HG02798 (cell line): ENCODE measurements at regions not wholly inside any gene's neighbourhood (a gene's known extent, or its start where the extent isn't known, plus 50 kb on each side); places are given as distances from the start of the nearest gene placed in this dataset.

ENCODE experiments used
- ATAC-seq: cut with Tn5 transposase; IDR thresholded peaks from one replicate; pipeline ENCODE4 v1.9.1; 2021; ENCODE audit warnings: mild to moderate bottlenecking; ENCODE audit not compliant: unreplicated experiment, poor library complexity

DNA sequence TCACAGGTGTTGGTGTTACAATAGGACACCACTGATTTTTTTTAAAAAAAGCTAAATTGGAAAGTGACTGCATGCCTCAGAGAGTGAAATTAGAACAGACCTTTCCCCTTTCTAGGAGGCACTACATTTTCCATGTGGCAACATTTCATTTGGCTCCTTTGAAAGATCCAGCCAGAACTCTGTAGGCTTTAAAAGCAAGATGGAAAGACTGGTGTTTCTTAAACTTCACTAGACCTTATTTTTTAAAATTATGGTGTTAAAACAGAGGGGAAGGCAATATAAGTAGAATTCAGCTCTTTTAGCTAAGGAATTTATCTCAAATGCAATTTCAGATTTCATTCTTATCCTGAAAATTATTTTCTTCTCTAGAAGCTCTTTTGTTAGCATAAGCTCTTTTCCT, 317.6 kb upstream of the TGFBR2 start:
- no peak for ATAC-seq

DNA sequence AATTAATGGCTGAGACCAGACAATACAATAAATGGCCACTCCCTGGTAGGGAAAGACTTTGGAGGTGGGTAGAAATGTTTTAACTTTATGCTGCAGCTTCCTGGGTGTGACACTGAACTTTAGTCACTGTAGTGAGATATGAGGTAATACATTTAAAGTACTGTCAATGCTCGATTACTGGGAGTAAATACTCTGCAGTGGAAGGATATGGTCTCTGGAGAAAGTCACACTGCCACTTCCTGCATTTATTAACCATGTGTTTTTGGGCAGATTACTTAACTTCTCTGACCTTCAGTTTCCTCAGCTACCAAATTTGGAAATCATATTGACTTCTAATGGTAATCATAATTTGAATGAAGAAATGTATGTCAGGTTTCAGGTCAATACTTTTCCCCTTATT, 317.1 kb upstream of the TGFBR2 start:
- no peak for ATAC-seq

DNA sequence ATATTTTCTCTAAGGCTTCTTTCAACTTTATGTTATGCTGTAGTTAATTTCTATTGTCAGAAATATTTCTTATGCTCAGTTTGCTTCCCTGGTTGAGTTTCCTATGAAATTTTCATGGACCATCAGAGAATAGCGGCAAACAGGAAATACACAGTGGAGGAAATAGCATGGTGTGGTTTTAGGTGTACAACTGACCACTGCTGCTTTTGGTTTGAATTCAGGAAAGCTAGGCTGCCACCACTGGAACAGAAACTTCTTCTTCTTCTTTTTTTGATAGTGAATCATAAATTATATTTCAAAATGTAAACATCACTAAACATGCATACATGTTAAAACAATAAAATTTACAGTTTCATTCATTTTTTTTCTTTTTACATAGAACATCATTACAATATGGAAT, 316.6 kb upstream of the TGFBR2 start:
- ATAC-seq: no peak

DNA sequence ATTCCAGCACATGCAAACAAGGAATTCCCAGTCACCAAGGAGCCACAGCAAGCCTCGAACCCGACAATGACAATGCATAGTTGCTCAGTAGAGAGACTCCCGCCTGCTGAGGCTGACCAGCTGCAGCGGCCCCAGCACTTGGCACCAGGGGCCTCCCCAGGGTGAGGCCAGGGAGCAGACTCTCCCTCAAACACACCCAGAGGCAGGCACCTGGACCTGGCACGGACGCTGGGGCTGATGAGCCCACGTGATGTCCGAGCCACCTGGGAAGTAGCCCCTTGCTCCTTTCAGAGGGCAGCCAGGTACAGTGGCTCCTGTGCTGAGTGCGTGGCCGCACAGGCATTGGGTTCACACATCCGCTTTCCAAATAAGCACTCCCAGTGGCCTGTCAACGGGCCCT, 315.9 kb upstream of the TGFBR2 start:
- no peak for ATAC-seq

DNA sequence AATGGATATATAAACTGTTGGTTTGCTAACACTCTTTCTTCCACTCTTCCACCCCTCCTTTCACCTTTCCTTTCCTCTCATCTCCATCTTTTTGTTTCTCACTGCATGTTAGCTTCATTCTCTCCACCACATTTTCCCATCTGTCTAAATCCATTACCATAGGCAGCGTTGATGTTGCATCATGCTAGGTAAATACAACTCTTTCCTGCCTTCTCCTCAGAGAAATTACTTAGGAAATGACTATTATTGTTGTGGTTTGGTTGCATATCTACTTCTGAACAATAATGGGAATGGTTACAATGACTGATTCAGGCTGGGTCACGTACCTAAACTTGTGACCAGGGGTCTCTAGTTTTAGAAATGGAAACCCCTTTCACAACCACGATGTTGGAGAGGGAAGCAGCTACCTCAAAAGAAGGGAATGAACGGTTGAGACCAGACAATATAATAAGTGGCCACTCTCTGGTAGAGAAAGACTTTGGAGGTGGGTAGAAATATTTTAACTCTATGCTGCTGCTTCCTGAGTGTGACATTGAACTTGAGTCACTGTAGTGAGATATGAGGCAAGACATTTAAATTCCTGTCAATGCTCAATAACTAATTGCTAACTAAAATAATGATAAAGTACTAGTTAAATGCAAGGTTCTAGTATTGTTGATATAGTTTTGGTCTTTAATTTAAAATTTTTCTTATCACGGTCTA, 314.1 kb upstream of the TGFBR2 start:
- ATAC-seq: no peak

DNA sequence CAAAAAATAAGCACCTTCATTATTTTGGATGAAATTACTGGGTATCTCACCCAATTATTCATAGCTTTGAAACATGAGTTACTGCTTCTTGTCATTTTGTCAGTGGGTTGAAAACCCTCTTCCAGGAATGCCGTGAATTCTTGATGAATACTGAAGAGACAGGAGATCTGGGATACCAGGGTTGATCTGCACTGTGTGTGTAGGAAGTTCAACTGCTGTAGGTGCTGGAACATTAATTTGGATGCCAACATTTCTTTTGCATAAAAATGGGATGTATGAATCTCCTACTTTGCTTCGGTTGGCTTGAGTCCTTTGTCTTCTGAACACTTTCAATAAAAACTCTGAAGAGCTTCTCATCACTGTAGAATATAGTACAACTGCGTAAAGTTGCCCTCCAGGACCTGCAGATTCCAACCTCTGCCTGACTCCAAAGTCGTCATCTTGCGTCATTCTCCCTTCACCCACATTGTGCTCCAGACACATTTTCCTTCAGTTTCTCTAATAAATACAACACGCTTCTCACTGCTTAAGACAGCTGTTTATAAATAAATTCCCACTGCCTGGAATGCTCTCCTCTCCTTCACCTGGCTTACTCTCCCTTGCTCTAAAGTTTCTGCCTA, 312.7 kb upstream of the TGFBR2 start:
- ATAC-seq: no peak

DNA sequence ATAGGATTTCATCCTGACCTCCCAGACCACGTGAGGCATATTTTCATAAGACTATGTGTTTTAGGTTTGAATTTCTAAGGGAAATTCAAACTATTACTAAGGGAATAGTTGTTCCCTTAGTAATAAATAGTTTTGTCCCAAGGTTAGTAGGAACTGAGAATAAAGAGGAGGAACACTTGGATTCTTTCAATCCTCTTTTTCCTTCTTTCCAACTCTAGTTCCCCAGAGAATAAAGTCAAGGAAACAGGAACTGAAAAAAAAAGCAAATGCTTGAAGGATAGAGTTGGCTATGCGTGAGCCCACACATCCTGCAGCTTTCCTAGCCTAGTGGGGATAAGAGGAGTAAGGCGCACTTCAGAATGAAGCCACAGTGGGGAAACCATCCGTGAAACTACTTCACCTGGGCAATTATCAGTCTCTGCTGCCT, 312.1 kb upstream of the TGFBR2 start:
- no peak for ATAC-seq

DNA sequence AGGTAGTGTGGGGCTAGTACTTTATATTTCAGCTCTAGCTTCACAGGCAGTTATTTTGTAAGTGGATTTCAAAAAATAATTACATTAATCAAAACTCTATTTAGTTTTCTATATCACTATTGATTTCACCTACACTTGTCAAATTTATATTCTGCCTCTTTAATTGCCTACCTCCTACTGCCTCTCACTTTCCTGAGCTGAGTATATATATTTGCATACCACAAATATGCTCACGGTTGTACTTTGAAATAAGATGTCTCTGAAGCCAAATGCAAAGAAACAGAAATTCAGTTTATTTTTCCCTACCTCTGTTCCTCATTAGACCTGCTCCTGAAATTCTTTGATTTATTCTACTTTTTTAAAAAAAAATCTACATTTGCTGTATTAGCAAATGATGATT, 309.3 kb upstream of the TGFBR2 start:
- no peak for ATAC-seq

DNA sequence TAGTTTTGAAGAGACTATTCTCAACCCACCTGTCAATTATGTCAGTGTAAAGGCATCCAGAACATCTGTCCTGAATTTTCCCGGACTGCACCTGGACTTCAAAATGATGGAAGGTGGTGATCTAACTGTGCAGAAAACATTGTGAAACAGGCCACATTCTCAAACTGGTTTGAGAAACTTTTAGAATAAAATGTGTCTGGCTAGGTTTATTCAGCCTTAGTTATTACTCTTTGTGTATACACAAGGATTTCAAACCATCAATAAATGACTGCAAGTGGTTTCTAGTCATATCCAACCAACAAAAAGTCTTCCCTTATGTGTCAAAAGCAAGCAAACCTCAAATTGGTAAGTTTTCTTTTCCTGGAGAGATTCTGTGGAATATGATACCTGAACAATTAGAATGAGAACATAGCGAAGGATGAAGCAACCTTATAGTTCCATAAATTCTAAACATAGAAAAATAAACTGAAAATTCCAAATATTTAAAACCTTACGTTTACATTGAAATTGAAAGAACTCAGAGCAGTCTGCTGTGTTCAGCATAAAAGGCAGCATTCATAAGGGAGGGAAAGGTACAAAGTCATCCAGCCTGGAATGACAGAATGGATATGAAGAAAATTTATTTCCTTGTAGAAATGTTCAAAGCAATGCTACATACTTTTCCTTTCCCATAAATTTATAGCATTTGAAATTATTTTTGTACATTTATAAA, 306.6 kb upstream of the TGFBR2 start:
- no peak for ATAC-seq

DNA sequence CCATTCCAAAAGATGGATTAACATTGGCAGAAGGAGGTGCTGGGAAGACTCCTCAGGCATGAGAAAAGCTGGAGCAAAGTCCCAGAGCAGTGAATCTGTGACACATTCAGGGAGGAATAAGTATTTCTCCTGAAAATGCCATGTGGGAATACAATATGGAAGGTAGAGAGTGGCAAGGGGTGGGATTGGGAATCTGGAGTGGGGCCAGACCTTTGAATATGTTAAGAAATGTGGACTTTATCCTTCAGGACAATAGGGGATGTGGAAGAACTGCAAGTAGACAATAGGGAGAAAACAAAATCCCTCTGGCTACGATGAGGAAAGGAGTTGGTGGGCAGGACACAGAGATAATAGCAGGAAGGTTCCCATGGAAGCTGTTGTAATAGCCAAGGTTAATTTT, 305.6 kb upstream of the TGFBR2 start:
- no peak for ATAC-seq

DNA sequence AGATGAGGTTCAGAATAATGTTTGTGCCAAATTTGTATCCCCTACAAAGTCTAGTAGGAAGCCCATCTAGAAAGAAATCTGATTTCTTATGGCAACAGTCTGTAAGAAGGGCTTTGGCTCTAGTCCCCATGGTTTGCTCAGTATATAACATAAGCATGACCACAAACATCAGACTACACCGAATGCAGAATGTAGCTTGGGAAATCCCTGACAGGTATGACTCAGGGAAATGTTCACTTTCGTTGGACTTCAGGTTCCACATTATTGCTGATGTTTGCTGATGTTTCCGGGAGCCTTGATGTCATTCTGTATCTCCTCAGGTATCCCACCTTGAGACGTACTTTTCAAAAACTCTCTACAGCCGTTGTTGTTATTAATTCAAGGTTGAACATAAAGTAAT, 304.4 kb upstream of the TGFBR2 start:
- peak; percentile 62 for ATAC-seq

DNA sequence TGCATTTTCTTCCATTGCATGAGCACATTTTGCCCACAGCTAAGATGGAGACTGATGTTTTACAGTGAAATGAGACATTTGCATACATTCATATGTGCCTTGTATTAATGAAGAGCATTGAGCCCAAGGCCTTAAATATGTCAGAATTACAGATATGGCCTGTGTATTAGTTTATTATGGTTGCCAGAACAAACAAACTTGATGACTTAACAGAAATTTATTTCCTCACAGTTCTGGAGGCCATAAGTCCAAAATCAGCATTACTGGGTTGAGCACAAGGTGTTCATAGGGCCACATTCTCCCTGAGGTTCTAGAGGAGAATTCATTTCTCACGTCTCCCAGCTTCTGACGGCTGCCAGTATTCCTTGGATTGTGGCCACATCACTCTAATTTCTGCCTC, 302.6 kb upstream of the TGFBR2 start:
- ATAC-seq: no peak

DNA sequence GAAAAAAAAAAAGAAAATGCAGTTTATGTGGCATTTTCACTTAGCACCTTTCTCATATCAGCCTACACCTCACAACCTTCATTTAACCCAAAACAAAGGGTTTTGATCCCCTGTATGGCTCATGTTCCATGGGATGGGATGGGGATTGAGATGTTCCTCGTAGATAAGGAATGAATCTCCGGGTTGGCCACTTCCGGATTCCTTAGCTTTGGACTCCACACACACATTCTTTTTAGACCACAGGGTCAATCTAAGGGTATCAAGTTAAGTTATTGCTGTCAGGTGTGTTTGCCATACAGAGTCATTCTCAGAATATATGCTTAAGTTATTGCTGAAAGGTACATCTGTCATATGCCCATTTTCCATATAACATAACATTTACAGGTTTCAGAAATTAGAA, 301.4 kb upstream of the TGFBR2 start:
- no peak for ATAC-seq

DNA sequence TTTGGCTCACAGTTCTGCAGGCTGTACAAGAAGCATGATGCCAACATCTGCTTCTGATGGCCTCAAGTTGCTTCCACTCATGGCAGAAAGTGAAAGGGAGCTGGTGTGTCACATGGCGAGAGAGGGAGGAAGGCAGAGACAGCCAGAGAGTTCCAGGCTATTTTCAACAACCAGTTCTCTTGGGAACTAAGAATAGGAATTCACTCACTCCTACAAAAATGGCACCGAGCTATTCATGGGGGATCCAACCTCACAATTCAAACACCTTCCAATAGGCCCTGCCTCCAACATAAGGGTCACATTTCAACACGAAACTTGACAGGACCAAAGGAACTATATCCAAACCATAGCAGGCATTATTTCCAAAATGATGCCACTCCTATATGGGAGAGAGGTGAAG, 299.5 kb upstream of the TGFBR2 start:
- no peak for ATAC-seq

DNA sequence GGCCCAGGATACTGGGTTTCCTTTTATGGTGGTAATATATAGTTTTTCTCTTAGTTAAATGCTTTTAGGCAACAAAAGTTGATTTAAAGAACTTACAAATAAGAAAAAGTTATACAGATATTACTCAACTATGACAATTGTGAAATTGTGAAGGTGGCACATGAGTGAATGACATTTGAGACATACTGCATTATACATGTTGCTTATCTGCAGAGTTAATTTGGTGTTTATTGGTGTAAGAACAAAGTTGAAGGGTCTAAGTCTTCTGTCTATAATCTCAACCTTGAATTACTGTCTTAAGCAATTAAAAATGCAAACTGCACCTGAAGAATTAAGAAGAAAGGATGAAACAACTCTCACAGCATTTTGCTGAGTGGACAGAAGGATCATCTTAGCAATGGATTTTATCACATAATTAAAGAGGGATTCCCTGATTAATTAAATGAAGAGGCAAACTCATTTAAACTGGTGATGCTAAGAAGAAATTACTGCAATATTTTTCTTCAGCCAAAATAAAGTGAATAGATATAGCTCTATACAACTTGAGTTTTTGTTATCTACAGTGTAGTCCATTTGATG, 298.9 kb upstream of the TGFBR2 start:
- no peak for ATAC-seq

DNA sequence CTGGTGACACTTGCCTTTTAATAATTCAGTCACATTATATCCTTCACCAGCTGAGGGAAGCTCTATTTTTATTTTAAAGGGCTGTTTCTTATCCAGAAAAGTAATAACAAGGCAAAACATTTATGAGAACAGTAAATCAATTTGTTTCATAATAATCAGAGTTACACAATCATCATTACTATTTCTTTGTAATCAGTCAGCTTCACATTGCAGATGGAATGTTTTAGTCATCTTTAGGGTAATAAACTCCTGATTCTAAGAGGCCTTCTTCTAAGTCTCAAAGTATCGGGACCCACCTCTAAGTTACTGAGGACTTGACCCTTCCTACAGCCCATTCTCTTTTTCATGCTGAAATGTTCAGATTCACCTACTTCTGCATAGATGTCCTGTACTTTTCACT, 298.3 kb upstream of the TGFBR2 start:
- ATAC-seq: no peak

DNA sequence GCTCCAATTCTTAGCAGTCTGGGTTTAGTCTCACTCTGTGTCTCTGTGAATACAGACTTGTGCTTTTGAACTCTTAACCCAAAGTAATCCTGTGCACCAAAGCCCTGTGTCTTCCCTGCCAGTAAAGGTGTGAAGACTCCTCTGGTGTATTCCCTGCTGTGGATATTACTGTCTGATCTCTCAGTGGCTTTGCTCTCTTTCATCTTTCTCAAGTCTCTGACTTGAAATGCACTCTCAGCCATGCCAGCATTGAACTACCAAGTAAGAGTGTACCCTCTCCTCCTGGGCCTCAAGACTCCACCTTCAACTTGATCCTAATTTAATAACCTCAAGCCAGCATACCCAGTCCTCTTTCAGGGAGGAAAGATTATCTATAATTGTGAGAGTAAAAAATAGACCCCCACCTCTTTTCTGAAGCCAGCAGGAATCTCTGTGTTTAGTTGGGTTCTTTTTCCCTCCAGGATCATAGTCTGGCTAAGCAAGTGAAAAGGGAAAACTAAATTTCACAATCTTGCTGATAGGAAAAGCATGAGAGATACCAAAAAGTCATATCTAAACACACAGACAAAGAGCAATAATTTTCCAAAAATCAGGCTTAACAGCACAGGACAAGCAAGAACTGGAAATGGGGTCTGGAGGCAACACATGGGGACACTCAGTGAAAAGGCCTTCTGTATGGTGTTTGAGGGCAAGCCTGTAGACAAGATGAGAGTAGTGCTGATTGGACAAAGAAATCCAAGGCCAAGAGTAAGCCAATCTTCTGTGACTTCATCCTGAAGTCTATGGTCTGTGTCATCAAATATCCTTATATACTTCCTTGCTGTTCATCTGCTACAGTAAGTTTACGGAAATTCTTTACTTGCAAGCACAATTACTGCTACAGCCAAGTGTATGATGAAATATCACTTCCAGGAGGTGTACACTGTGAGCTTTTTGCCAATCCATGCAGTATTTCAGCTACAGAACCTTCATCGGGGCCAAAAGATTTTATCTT, 296.1 kb upstream of the TGFBR2 start:
- no peak for ATAC-seq

DNA sequence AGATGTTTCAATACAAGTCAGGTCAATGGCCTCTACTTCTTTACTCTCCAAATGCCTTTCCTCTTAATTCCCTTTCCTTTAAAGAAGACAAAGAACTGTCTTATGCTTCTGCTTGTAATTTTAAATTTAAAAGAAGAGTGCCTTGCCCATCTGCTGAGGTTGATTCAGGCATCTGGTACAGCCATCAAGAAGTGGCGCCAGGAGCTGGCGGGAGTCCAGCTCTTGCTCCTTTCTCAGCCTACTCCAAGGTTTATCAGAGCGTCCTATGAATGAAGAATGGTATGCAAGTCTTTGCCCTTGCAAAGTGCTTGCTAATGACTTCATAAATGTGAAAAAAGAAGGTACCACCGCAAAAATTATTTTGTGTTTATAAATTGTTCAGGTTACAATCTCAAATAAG, 294.6 kb upstream of the TGFBR2 start:
- no peak for ATAC-seq

DNA sequence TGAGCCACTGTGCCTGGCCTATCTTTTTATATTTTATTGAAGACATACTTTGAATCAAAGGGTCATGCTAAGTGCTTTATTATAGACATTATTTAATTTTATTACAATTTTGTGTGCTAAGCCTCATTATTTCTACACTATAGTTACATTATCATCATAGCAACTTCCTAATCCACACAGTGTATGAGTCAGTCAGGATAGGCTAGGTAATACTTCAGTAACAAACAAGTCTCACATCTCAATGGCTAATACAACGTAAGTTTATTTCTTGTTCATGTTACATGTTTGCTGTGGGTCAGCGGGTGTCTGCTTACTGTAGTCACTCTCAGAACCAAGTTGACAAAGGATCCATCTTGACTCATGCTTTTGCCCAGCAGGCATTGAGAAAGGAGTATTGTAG, 292.6 kb upstream of the TGFBR2 start:
- no peak for ATAC-seq

DNA sequence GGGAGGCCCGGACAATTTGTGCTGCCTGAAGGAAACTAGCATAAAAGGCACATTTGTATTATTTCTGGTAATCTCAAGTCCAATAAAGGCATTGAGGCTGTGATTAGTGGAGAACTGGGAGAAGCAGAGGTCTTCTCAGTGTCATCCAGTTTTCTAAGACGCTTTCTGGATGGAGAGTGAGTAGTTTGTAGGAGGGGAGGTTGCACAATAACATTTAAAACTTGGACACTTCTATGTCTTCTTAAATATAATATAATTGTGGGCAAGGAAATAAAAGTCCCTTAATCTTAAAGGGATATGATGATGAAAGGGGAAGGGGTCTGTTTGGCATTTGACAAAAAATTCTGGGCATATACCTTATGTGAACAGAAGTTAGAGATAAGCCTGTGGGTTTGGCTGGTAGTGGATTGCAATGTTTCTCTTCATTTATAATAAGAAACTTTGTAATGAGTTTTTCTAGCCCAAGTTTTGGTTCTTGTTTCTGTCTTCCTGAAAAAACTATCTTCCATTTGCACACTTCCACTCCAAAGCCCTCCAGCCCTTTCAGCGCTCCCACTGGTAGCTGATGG, 291.6 kb upstream of the TGFBR2 start:
- no peak for ATAC-seq
